Nephron (organoid): ENCODE measurements at regions not wholly inside any gene's neighbourhood (a gene's known extent, or its start where the extent isn't known, plus 50 kb on each side); places are given as distances from the start of the nearest gene placed in this dataset.

ENCODE experiments used
- H3K27ac Mint-ChIP-seq, 3 experiments: 2 replicates each; pipeline ENCODE4 v1.8.0; 2020; ENCODE audit warnings: mixed read lengths in 3 of 3, mild to moderate bottlenecking in 2 of 3, moderate library complexity in 1 of 3
- H3K27me3 Mint-ChIP-seq: 2 replicates; pipeline ENCODE4 v1.8.0; 2021; ENCODE audit warnings: low read depth, mild to moderate bottlenecking, moderate library complexity, mixed read lengths
- H3K36me3 Mint-ChIP-seq: 2 replicates; pipeline ENCODE4 v1.8.0; 2020; ENCODE audit warnings: low read depth, mixed read lengths
- H3K4me1 Mint-ChIP-seq: 2 replicates; pipeline ENCODE4 v1.8.0; 2020; ENCODE audit warnings: mixed read lengths
- H3K4me3 Mint-ChIP-seq, 3 experiments: 2 replicates each; pipeline ENCODE4 v1.8.0; 2020; ENCODE audit warnings: mild to moderate bottlenecking in 3 of 3, mixed read lengths in 3 of 3, moderate library complexity in 2 of 3
- H3K9me3 Mint-ChIP-seq: 2 replicates; pipeline ENCODE4 v1.8.0; 2020; ENCODE audit warnings: mixed read lengths
- CTCF ChIP-seq, 3 experiments: fragments of 200-600 bp; sonication (generic); IDR thresholded peaks; one replicate each; pipeline ENCODE4 v1.5.0; 2021; ENCODE audit warnings: antibody characterized with exemption in 3 of 3; ENCODE audit not compliant: unreplicated experiment in 3 of 3

DNA sequence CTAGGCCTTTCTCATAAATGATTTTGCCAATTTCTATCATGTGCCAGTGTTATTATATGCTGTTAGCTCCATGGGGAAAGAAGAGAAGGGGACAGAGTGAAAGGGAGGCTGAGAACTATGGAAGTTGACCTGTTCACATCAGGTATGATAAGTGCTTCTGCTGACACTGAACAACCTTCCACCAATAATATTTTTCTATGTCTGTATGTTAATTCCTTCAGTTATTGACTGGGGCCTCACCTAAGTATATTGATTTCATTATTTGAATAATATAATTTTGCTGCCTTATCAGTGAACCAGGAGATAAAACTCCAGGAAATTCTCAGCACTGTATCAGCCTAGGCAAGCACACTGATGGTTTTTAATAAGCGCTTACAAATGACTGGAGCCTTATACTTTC, 262.8 kb downstream of the SNCA start:
- H3K36me3 Mint-ChIP-seq: no peaks in the 10 kb centered on the region
- H3K4me3 Mint-ChIP-seq: no peak overlapping the region
- no peak overlapping the region for H3K27ac Mint-ChIP-seq
- H3K27me3 Mint-ChIP-seq: no peaks in the 10 kb centered on the region
- TF ChIP-seq CTCF (IDR thresholded peaks at IDR 0.05; ENCODE audit: unreplicated experiment in 3 of 3): no peak
- H3K4me1 Mint-ChIP-seq: peaks cover 17% of the 10 kb centered on the region
- H3K9me3 Mint-ChIP-seq: no peaks in the 10 kb centered on the region

DNA sequence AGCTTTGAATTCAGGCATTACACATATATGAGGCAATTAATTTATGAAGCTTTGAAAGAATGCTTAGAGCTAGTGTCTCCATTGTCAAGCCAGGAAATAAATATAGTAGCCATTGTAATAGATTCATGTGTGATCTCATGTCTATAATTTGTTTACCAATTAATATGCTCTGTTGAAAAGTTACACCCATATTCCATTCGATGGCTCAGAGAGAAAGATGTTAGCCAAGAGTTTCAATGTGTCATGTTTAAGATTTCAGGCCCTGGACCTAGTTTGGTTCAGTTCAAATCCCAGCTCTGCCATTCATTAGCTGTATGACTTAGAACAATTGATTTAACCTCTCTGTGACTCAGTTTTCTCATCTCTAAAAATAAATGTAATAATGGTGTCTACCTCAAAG, 263.3 kb downstream of the SNCA start:
- peaks cover 17% of the 10 kb centered on the region for H3K4me1 Mint-ChIP-seq
- no peak for TF ChIP-seq CTCF (IDR thresholded peaks at IDR 0.05; ENCODE audit: unreplicated experiment in 3 of 3)
- H3K36me3 Mint-ChIP-seq: no peaks in the 10 kb centered on the region

DNA sequence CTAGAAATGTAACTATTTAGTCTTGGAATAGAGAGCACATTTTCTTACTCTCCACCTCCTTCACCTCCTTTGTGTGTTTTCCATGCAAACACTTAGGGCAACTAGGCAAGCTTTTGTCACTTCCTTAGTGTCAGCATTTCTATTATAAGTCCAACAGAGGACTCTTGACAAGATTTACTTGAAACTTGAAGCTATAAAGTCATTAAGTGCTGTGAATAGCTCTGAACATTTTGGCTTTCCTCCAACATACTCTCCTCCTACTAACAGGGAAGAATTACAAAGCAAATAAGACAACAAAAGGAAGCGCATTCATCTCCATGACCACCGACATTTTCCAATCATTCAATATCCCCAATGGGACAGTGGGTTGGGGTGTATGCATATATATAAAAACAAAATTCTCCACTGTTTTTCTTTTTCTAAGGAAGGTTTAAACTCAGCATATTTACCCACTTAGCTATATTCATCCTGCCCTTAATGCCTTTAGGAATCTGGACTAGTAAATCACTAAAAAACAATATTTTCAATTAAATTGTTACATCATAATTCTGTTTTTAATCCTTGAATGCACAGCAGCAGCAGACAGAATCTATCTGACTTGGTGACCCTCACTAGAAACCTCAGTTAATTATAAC, 264.6 kb downstream of the SNCA start:
- no peak for TF ChIP-seq CTCF (IDR thresholded peaks at IDR 0.05; ENCODE audit: unreplicated experiment in 3 of 3)
- peaks cover 17% of the 10 kb centered on the region for H3K4me1 Mint-ChIP-seq
- peak overlapping the region; percentile 24 to 69 (median 42) for H3K27ac Mint-ChIP-seq
- H3K9me3 Mint-ChIP-seq: no peaks in the 10 kb centered on the region
- no peaks in the 10 kb centered on the region for H3K36me3 Mint-ChIP-seq
- H3K4me3 Mint-ChIP-seq: no peak overlapping the region
- no peaks in the 10 kb centered on the region for H3K27me3 Mint-ChIP-seq

More for the DNA sequence above, 263.3 kb downstream of the SNCA start:
- H3K27ac Mint-ChIP-seq: no peak overlapping the region
- no peak overlapping the region for H3K4me3 Mint-ChIP-seq
- no peaks in the 10 kb centered on the region for H3K27me3 Mint-ChIP-seq
- no peaks in the 10 kb centered on the region for H3K9me3 Mint-ChIP-seq

DNA sequence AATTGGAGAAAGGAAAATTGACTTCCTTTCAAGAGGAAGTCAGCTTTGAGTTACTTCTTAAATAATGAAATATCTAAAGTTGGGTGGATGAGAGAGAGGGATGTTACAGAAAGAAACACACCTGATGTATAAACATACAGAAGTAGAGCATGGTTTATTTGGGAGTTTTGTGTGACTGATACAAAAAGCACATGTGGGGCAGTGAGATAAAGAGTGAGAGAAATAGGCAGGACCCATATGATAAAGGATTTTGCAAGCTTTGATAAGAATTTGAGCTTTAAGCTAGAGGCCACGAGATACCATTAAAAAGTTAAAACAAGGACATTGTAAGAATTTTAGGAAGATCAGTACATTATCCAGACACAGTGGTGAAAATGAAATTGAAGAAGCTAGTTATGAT, 263.3 kb upstream of the GPRIN3 start:
- H3K27ac Mint-ChIP-seq: peak overlapping the region in 1 of 3 experiments; percentile 27
- TF ChIP-seq CTCF (IDR thresholded peaks at IDR 0.05; ENCODE audit: unreplicated experiment in 3 of 3): no peak
- H3K9me3 Mint-ChIP-seq: no peaks in the 10 kb centered on the region
- no peaks in the 10 kb centered on the region for H3K27me3 Mint-ChIP-seq
- no peak overlapping the region for H3K4me3 Mint-ChIP-seq
- H3K36me3 Mint-ChIP-seq: no peaks in the 10 kb centered on the region
- peaks cover 17% of the 10 kb centered on the region for H3K4me1 Mint-ChIP-seq

DNA sequence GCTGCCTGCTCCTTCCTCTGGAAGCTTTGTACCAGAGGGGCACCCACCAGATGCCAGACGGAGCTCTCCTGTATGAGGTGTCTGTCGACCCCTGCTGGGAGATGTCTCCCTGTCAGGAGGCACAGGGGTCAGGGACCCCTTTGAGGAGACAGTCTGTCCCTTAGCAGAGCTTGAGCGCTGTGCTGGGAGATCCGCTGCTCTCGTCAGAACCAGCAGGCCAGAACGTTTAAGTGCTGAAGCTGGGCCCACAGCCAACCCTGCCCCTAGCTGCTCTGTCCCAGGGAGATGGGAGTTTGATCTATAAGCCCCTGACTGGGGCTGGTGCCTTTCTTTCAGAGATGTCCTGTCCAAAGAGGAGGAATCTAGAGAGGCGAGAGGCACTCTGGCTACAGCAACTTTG, 260.3 kb upstream of the GPRIN3 start:
- peaks cover 17% of the 10 kb centered on the region for H3K4me1 Mint-ChIP-seq
- H3K9me3 Mint-ChIP-seq: no peaks in the 10 kb centered on the region
- no peaks in the 10 kb centered on the region for H3K36me3 Mint-ChIP-seq
- no peak for TF ChIP-seq CTCF (IDR thresholded peaks at IDR 0.05; ENCODE audit: unreplicated experiment in 3 of 3)
- H3K4me3 Mint-ChIP-seq: no peak overlapping the region
- H3K27ac Mint-ChIP-seq: no peak overlapping the region
- no peaks in the 10 kb centered on the region for H3K27me3 Mint-ChIP-seq

DNA sequence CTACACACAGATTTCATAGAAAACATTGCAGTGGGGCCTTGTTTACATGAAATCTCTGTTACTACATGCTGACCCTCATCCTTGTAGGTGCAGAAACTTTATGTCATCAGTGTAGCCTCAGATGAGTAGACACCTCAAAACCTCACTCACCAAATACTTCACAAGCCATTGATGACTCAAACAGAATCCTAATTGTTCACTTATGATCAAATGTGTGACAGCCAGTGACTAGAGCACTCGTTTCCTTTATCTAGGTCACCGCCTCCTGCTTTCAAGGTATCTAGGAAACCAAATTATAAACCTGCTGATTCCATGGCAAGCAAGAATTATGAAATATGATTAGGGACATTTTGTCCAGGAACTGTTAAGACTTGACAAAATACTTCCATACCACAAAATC, 255.8 kb upstream of the GPRIN3 start:
- no peaks in the 10 kb centered on the region for H3K9me3 Mint-ChIP-seq
- H3K27ac Mint-ChIP-seq: no peak overlapping the region
- H3K4me3 Mint-ChIP-seq: no peak overlapping the region
- no peaks in the 10 kb centered on the region for H3K27me3 Mint-ChIP-seq
- H3K4me1 Mint-ChIP-seq: no peaks in the 10 kb centered on the region
- no peak for TF ChIP-seq CTCF (IDR thresholded peaks at IDR 0.05; ENCODE audit: unreplicated experiment in 3 of 3)
- no peaks in the 10 kb centered on the region for H3K36me3 Mint-ChIP-seq
